Endothelial cell of umbilical vein (primary cell): ENCODE measurements at regions not wholly inside any gene's neighbourhood (a gene's known extent, or its start where the extent isn't known, plus 50 kb on each side); places are given as distances from the start of the nearest gene placed in this dataset.

Source experiments
- BruUV-seq: library from RNA; stranded (reverse); fragments of 400-500 nt; replicated peaks from 2 replicates; lab custom pipeline; 2021; lab: Mats Ljungman, UMichigan
- CTCF ChIA-PET: fragments of 300-600, 350-600 bp; sonication (Branson Sonifier 250); formaldehyde crosslinking; loops from one replicate; lab custom pipeline; 2021; ENCODE audit warnings: antibody characterized with exemption, inconsistent platforms; lab: Charles Lee
- POLR2A ChIA-PET: fragments of 300-600, 350-600 bp; sonication (Branson Sonifier 250); formaldehyde crosslinking; loops from one replicate; lab custom pipeline; 2021; ENCODE audit warnings: antibody characterized with exemption, inconsistent platforms; lab: Charles Lee
- DNase-seq: peaks from one replicate; pipeline ENCODE4 v3.0.0-alpha.2; 2011; ENCODE audit warnings: low read depth, low spot score
- FAIRE-seq: peaks from 2 replicates; lab custom pipeline; 2011; peaks lifted over from hg19 to GRCh38; lab: Jason Lieb, UNC
- H2AFZ ChIP-seq: 2 replicates; pipeline ENCODE4 v1.6.0; 2012; ENCODE audit warnings: low read depth, low read length, control low read depth, inconsistent platforms
- H3K27ac ChIP-seq: 2 replicates; pipeline ENCODE4 v1.5.1; 2011; ENCODE audit warnings: low read depth, mild to moderate bottlenecking, control low read depth, low read length, moderate library complexity; ENCODE audit not compliant: insufficient read depth
- H3K27me3 ChIP-seq, 2 experiments: 2 replicates each; pipeline versions ENCODE4 v1.6.0 to v1.6.1; 2011; ENCODE audit warnings: low read length in 2 of 2, mixed read lengths in 1 of 2; ENCODE audit not compliant: control insufficient read depth in 2 of 2, insufficient read depth in 2 of 2
- H3K36me3 ChIP-seq, 2 experiments: 2 replicates in 1 of 2; 3 replicates in 1 of 2; pipeline ENCODE4 v1.5.1; 2011; ENCODE audit warnings: low read length in 2 of 2, mild to moderate bottlenecking in 1 of 2, moderate library complexity in 1 of 2; ENCODE audit not compliant: control insufficient read depth in 2 of 2, insufficient read depth in 2 of 2; ENCODE audit errors: extremely low read depth in 1 of 2
- H3K4me1 ChIP-seq: 3 replicates; pipeline ENCODE4 v1.5.1; 2011; ENCODE audit warnings: mild to moderate bottlenecking, low read length; ENCODE audit not compliant: control insufficient read depth, insufficient read depth; ENCODE audit errors: extremely low read depth
- H3K4me2 ChIP-seq: 2 replicates; pipeline ENCODE4 v1.6.1; 2011; ENCODE audit warnings: low read length, control low read depth, mixed read lengths; ENCODE audit not compliant: insufficient read depth
- H3K4me3 ChIP-seq, 3 experiments: fragments of 200-600 bp in 1 of 3; sonication (generic), shearing (Covaris generic) in 1 of 3; replicated peaks in 1 of 3; 2 replicates each; pipeline ENCODE4 v1.5.1; 2011 to 2016; ENCODE audit warnings: control low read depth in 3 of 3, low read length in 3 of 3, mild to moderate bottlenecking in 2 of 3, inconsistent platforms in 1 of 3, low read depth in 1 of 3, moderate library complexity in 1 of 3; ENCODE audit not compliant: insufficient read depth in 1 of 3
- H3K79me2 ChIP-seq: 2 replicates; pipeline ENCODE4 v1.6.0; 2012; ENCODE audit warnings: low read length, inconsistent platforms; ENCODE audit not compliant: control insufficient read depth, insufficient read depth
- H3K9ac ChIP-seq: replicated peaks from 2 replicates; pipeline ENCODE3; 2011; ENCODE audit warnings: low read length, control low read depth; ENCODE audit not compliant: insufficient read depth; ENCODE audit errors: extremely low read depth
- H3K9me1 ChIP-seq: replicated peaks from 3 replicates; pipeline ENCODE4 v1.6.0; 2011; ENCODE audit warnings: mild to moderate bottlenecking, low read length; ENCODE audit not compliant: control insufficient read depth, insufficient read depth; ENCODE audit errors: extremely low read depth
- H3K9me3 ChIP-seq: replicated peaks from 2 replicates; pipeline ENCODE4 v1.5.1; 2012; ENCODE audit warnings: low read length, inconsistent platforms; ENCODE audit not compliant: control insufficient read depth, insufficient read depth
- H4K20me1 ChIP-seq: replicated peaks from 2 replicates; pipeline ENCODE3; 2011; ENCODE audit warnings: mild to moderate bottlenecking, low read length; ENCODE audit not compliant: control insufficient read depth, insufficient read depth; ENCODE audit errors: extremely low read depth
- CTCF ChIP-seq, 2 donors: IDR thresholded peaks; 1 replicate in 1 of 2; 2 replicates in 1 of 2; pipeline ENCODE4 v1.5.1; 2011; ENCODE audit warnings: low read length in 2 of 2, mild to moderate bottlenecking in 2 of 2, moderate library complexity in 2 of 2, control low read depth in 1 of 2, inconsistent platforms in 1 of 2, low read depth in 1 of 2; ENCODE audit not compliant: insufficient read depth in 1 of 2; ENCODE audit errors: extremely low read depth in 1 of 2
- EZH2 ChIP-seq: IDR thresholded peaks from 2 replicates; pipeline ENCODE4 v1.6.1; 2012; ENCODE audit warnings: borderline replicate concordance, low read depth, mild to moderate bottlenecking, moderate library complexity, low read length, inconsistent platforms; ENCODE audit not compliant: severe bottlenecking
- FOS ChIP-seq: IDR thresholded peaks from 2 replicates; pipeline ENCODE4 v1.6.1; 2011; ENCODE audit warnings: mild to moderate bottlenecking, low read length, moderate library complexity, borderline replicate concordance; ENCODE audit not compliant: insufficient read depth
- GATA2 ChIP-seq: IDR thresholded peaks from 2 replicates; pipeline ENCODE4 v1.7.0; 2011; ENCODE audit warnings: low read depth, mild to moderate bottlenecking, moderate library complexity, mixed read lengths, low read length; ENCODE audit not compliant: insufficient read length, insufficient read depth
- JUN ChIP-seq: IDR thresholded peaks from 2 replicates; pipeline ENCODE4 v1.6.1; 2011; ENCODE audit warnings: borderline replicate concordance, low read depth; ENCODE audit not compliant: insufficient read length, insufficient read depth
- MAX ChIP-seq: IDR thresholded peaks from 2 replicates; pipeline ENCODE4 v1.6.1; 2011; ENCODE audit not compliant: insufficient read depth, insufficient read length
- MYC ChIP-seq: IDR thresholded peaks from one replicate; pipeline ENCODE4 v1.6.1; 2011; ENCODE audit warnings: mild to moderate bottlenecking, low read depth, low read length
- POLR2A ChIP-seq: IDR thresholded peaks from 2 replicates; pipeline ENCODE4 v1.6.1; 2012; ENCODE audit warnings: low read depth, mild to moderate bottlenecking, control low read depth, low read length
- POLR2AphosphoS5 ChIP-seq: IDR thresholded peaks from 2 replicates; pipeline ENCODE4 v1.6.1; 2012; ENCODE audit warnings: low read depth, mild to moderate bottlenecking, control low read depth, low read length, moderate library complexity; ENCODE audit not compliant: insufficient read depth
- dilution Hi-C: fragments of 300-500 bp; cut with MboI; formaldehyde crosslinking; loops from one replicate; pipeline ENCODE4 v1.15.0; 2019; ENCODE audit warnings: low sequenced_read_pairs; ENCODE audit not compliant: extremely low pct_ligation_motif_present
- intact Hi-C: fragments of 100-400 bp; cut with micrococcal nuclease; formaldehyde crosslinking; loops from one replicate; pipeline ENCODE4 v1.10.0; 2022

GRCh38 chr4:92091335-92091734, 212.4 kb upstream of the GRID2 start:
- intact Hi-C loops, result no loop called here
- Histone ChIP-seq H3K4me2 (no peak overlapping the region), H3K9me3 (no peaks in the 10 kb centered on the region), H3K27me3 (no peaks in the 10 kb centered on the region), H3K9me1 (no peaks in the 10 kb centered on the region), H3K4me3 (no peak overlapping the region), H2AFZ (no peak overlapping the region), H3K27ac (no peak overlapping the region), H3K36me3 (no peaks in the 10 kb centered on the region), H3K4me1 (no peaks in the 10 kb centered on the region), H3K9ac (no peak overlapping the region), H3K79me2 (no peaks in the 10 kb centered on the region), H4K20me1 (no peaks in the 10 kb centered on the region)
- DNase-seq (no peak), FAIRE-seq (no peak)
- ChIA-PET POLR2A (no interaction called here), CTCF (no interaction called here)
- no TSS peak for BruUV-seq
- dilution Hi-C loops, result no loop called here
- TF ChIP-seq POLR2AphosphoS5 (no peak), POLR2A (no peak), MAX (no peak), FOS (no peak), GATA2 (no peak), JUN (no peak), MYC (no peak), CTCF (IDR thresholded peaks at IDR 0.05; ENCODE audit: extremely low read depth in 1 of 2, insufficient read depth in 1 of 2, low read depth in 1 of 2, low read length in 2 of 2) (no peak), EZH2 (no peak)
